Spleen (tissue), 11 donors: ENCODE measurements at regions not wholly inside any gene's neighbourhood (a gene's known extent, or its start where the extent isn't known, plus 50 kb on each side); places are given as distances from the start of the nearest gene placed in this dataset.

ENCODE experiments used
- DNase-seq: peaks from one replicate; pipeline ENCODE4 v3.0.0-alpha.2; 2020
- H3K27ac ChIP-seq, 8 donors: fragments of 200-600 bp; sonication (generic) in 7 of 8; 1 replicate in 4 of 8; 2 replicates in 4 of 8; pipeline versions ENCODE4 v1.5.0 to v1.8.0; 2016 to 2021; ENCODE audit warnings: inconsistent platforms in 4 of 8, mild to moderate bottlenecking in 4 of 8, moderate library complexity in 1 of 8
- H3K27me3 ChIP-seq, 7 donors: fragments of 200-600 bp; sonication (generic) in 6 of 7; replicated peaks in 1 of 7; 1 replicate in 4 of 7; 2 replicates in 3 of 7; pipeline versions ENCODE4 v1.5.0 to v1.8.0; 2016 to 2021; ENCODE audit warnings: inconsistent platforms in 3 of 7, mild to moderate bottlenecking in 1 of 7
- H3K36me3 ChIP-seq, 6 donors: fragments of 200-600 bp; sonication (generic) in 5 of 6; 1 replicate in 4 of 6; 2 replicates in 2 of 6; pipeline versions ENCODE4 v1.5.0 to v1.8.0; 2016 to 2021; ENCODE audit warnings: inconsistent platforms in 2 of 6
- H3K4me1 ChIP-seq, 6 donors: fragments of 200-600 bp; sonication (generic) in 5 of 6; 1 replicate in 3 of 6; 2 replicates in 3 of 6; pipeline versions ENCODE4 v1.5.0 to v1.8.0; 2016 to 2021; ENCODE audit warnings: inconsistent platforms in 3 of 6
- H3K4me3 ChIP-seq, 8 donors: fragments of 200-600 bp; sonication (generic) in 7 of 8; 1 replicate in 4 of 8; 2 replicates in 4 of 8; pipeline versions ENCODE4 v1.5.0 to v1.8.0; 2016 to 2021; ENCODE audit warnings: inconsistent platforms in 4 of 8, mild to moderate bottlenecking in 4 of 8, moderate library complexity in 2 of 8
- H3K9me3 ChIP-seq, 8 donors: fragments of 200-600 bp; sonication (generic) in 7 of 8; 1 replicate in 4 of 8; 2 replicates in 4 of 8; pipeline versions ENCODE4 v1.5.0 to v1.8.0; 2016 to 2021; ENCODE audit warnings: inconsistent platforms in 4 of 8
- CTCF ChIP-seq, 11 experiments: fragments of 200-600 bp in 7 of 11; fragments of 450-650 bp in 4 of 11; sonication (generic) in 4 of 11; IDR thresholded peaks in 8 of 11; conservative IDR thresholded peaks in 3 of 11; 1 replicate in 7 of 11; 2 replicates in 4 of 11; pipeline versions ENCODE4 v1.4.0 to v1.8.0; 2016 to 2021; ENCODE audit warnings: antibody characterized with exemption in 11 of 11, inconsistent platforms in 4 of 11, mild to moderate bottlenecking in 1 of 11
- POLR2A ChIP-seq, 3 donors: fragments of 450-650 bp; IDR thresholded peaks; one replicate each; pipeline ENCODE4 v1.5.1; 2017; ENCODE audit warnings: antibody characterized with exemption in 3 of 3, mild to moderate bottlenecking in 1 of 3
- POLR2AphosphoS5 ChIP-seq, 3 donors: sonication (generic); formaldehyde crosslinking; IDR thresholded peaks; one replicate each; pipeline ENCODE4 v1.5.1; 2017; ENCODE audit warnings: antibody characterized with exemption in 3 of 3
- WGBS, 5 donors: extraction: QIAGEN DNeasy Blood & Tissue Kit in 3 of 5; methylation state at CpG; one replicate each; pipeline versions ENCODE4 v1.1.5 to v1.1.7; 2013 to 2018; 5-methylcytosine and 5-hydroxymethylcytosine counted together
- intact Hi-C: fragments of 100-400 bp; cut with DNase I; formaldehyde crosslinking; loops from one replicate; pipeline ENCODE4 v1.15.0; 2023; ENCODE audit warnings: low total_unique reads
- donor health status: healthy with polysubstance abuse.
- donor health status: DM: no; HTN: no; CAD: no; lungs with moderate emphysema.
- donor health status: DM: no; HTN: no; CAD: no.
- donor health status: Bipolar disorder and iron deficiency.
- donor health status: healthy.
- donor health status: DM: no; HTN: no; CAD: no.
- donor health status: DM: yes; HTN: yes; CAD: no.

- Histone ChIP-seq H3K36me3 (no peaks in the 10 kb centered on the region), H3K9me3 (peaks cover 0 to 11% (median 2%) of the 10 kb centered on the region in 8 donors), H3K27me3 (no peaks in the 10 kb centered on the region), H3K27ac (no peak overlapping the region), H3K4me3 (no peak overlapping the region), H3K4me1 (no peaks in the 10 kb centered on the region)
- DNase-seq = no peak
- intact Hi-C loops = no loop called here
- WGBS, 5 donors = 68 to 82% (median 75%) methylated on average over 9 of the region's 9 CpGs
- TF ChIP-seq POLR2A (IDR thresholded peaks at IDR 0.05) = no peak
- no peak for TF ChIP-seq POLR2AphosphoS5 (IDR thresholded peaks at IDR 0.05)
- no peak for TF ChIP-seq CTCF (IDR thresholded peaks at IDR 0.05 in 8 of 11, conservative IDR thresholded peaks at IDR 0.05 in 3 of 11)
Observed at GRCh38 chr1:208803011-208803811, 559.0 kb upstream of the PLXNA2 start.

GRCh38 chr1:208807446-208808127, 563.4 kb upstream of the PLXNA2 start:
- no peak overlapping the region for H3K27ac ChIP-seq
- H3K9me3 ChIP-seq = peaks cover 0 to 11% (median 2%) of the 10 kb centered on the region in 8 donors
- WGBS, 5 donors = 63 to 75% (median 66%) methylated on average over 4 of the region's 4 CpGs
- intact Hi-C loops = no loop called here
- no peaks in the 10 kb centered on the region for H3K36me3 ChIP-seq
- H3K4me3 ChIP-seq = no peak overlapping the region
- no peaks in the 10 kb centered on the region for H3K27me3 ChIP-seq
- DNase-seq = no peak
- no peaks in the 10 kb centered on the region for H3K4me1 ChIP-seq
- TF ChIP-seq CTCF (IDR thresholded peaks at IDR 0.05 in 8 of 11, conservative IDR thresholded peaks at IDR 0.05 in 3 of 11) (no peak), POLR2AphosphoS5 (IDR thresholded peaks at IDR 0.05) (no peak), POLR2A (IDR thresholded peaks at IDR 0.05) (no peak)

DNA sequence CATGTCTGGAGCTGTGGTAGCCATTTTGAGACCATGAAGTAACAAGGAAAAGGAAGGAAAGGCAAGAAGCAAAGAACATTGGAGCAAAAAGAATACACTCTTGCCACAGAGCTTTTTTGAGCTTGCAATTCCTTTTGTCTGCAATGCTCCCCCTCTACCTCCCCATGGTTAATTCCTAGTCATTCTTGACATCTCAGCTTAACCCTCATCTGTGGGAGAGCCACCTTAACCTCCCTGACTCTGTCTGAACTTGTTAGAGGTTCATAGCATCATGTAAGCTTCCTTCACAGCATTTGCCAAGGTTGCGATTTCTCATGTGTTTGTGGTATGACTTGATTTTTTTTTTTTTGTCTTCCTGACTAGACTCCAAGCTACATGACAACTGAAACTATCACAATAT, 564.1 kb upstream of the PLXNA2 start:
- WGBS, 5 donors = 80 to 88% (median 82%) methylated on average over 1 of the region's 1 CpG
- Histone ChIP-seq H3K36me3 (no peaks in the 10 kb centered on the region), H3K4me1 (no peaks in the 10 kb centered on the region), H3K9me3 (peaks cover 0 to 11% (median 2%) of the 10 kb centered on the region in 8 donors), H3K4me3 (no peak overlapping the region), H3K27ac (no peak overlapping the region), H3K27me3 (no peaks in the 10 kb centered on the region)
- TF ChIP-seq POLR2A (IDR thresholded peaks at IDR 0.05) (no peak), CTCF (IDR thresholded peaks at IDR 0.05 in 8 of 11, conservative IDR thresholded peaks at IDR 0.05 in 3 of 11) (no peak), POLR2AphosphoS5 (IDR thresholded peaks at IDR 0.05) (no peak)
- intact Hi-C loops = no loop called here
- no peak for DNase-seq

DNA sequence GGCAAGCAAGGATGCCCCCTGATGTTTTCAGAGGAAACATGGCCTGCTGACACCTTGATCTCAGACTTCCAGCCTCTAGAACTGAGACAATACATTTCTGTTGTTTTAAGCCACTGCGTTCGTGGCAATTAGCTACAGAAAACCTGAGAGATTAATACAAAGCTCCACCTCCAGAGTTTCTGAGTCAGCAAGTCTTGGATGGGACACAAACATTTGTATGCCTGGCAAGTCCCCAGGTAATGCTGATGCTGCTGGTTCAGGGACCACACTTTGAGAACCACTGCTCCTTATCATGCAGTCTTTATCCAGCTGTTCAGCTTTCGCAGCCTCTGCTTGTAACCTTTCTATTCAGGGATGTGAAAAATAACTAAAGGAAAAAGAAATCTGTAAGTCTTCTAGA, 565.7 kb upstream of the PLXNA2 start:
- TF ChIP-seq CTCF (IDR thresholded peaks at IDR 0.05 in 8 of 11, conservative IDR thresholded peaks at IDR 0.05 in 3 of 11) (no peak), POLR2AphosphoS5 (IDR thresholded peaks at IDR 0.05) (no peak), POLR2A (IDR thresholded peaks at IDR 0.05) (no peak)
- peaks cover 0 to 8% (median 2%) of the 10 kb centered on the region in 8 donors for H3K9me3 ChIP-seq
- DNase-seq = no peak
- no peaks in the 10 kb centered on the region for H3K27me3 ChIP-seq
- no peak overlapping the region for H3K27ac ChIP-seq
- intact Hi-C loops = no loop called here
- no peaks in the 10 kb centered on the region for H3K36me3 ChIP-seq
- H3K4me1 ChIP-seq = no peaks in the 10 kb centered on the region
- WGBS, 5 donors = 80 to 94% (median 85%) methylated on average over 3 of the region's 3 CpGs
- no peak overlapping the region for H3K4me3 ChIP-seq
